HepG2 (cell line): ENCODE measurements at regions not wholly inside any gene's neighbourhood (a gene's known extent, or its start where the extent isn't known, plus 50 kb on each side); places are given as distances from the start of the nearest gene placed in this dataset.

Experiments
- ATAC-seq: fragments of 200-7000 bp; cut with Tn5 transposase; 3 replicates; pipeline ENCODE4 v1.9.1; 2020; ENCODE audit warnings: mild to moderate bottlenecking, moderate library complexity
- BruUV-seq: library from RNA; stranded (reverse); fragments of 400-500 nt; replicated peaks from 2 replicates; lab custom pipeline; 2021; lab: Mats Ljungman, UMichigan
- CTCF ChIA-PET: fragments of 300-600 bp; formaldehyde crosslinking; extraction: SDS; loops from one replicate; lab custom pipeline; 2021; ENCODE audit warnings: low total read pairs, inconsistent platforms, low intra/inter-chr PET ratio; lab: Yijun Ruan, JAX
- POLR2A ChIA-PET: fragments of 350-600 bp; sonication (Branson Sonifier 250); formaldehyde crosslinking; loops from one replicate; lab custom pipeline; 2020; ENCODE audit warnings: antibody characterized with exemption, inconsistent platforms; lab: Yijun Ruan, JAX
- DNase-seq: peaks from one replicate; pipeline ENCODE4 v3.0.0-alpha.2; 2015; ENCODE audit warnings: low spot score
- FAIRE-seq: peaks from 3 replicates; lab custom pipeline; 2011; peaks lifted over from hg19 to GRCh38; lab: Jason Lieb, UNC
- H2AFZ ChIP-seq: one replicate; pipeline ENCODE4 v1.6.1; 2011; ENCODE audit warnings: low read length, inconsistent platforms
- H3K27ac ChIP-seq: fragments of 300-600 bp; 3 replicates; pipeline ENCODE4 v1.8.0; 2011; ENCODE audit warnings: mixed run types, mild to moderate bottlenecking, mixed read lengths, low read length, inconsistent platforms; ENCODE audit not compliant: insufficient read depth; ENCODE audit errors: extremely low read length
- H3K27me3 ChIP-seq, 2 experiments: fragments of 200-600 bp in 1 of 2; 2 replicates in 1 of 2; 3 replicates in 1 of 2; pipeline versions ENCODE4 v1.6.0 to v1.8.0; 2011; ENCODE audit warnings: low read length in 2 of 2, mild to moderate bottlenecking in 2 of 2, moderate library complexity in 2 of 2, inconsistent platforms in 1 of 2; ENCODE audit not compliant: insufficient read depth in 2 of 2, control insufficient read depth in 1 of 2
- H3K36me3 ChIP-seq, 2 experiments: fragments of 200-600 bp in 1 of 2; replicated peaks in 1 of 2; 2 replicates in 1 of 2; 3 replicates in 1 of 2; pipeline versions ENCODE4 v1.5.1 to v1.8.0; 2011; ENCODE audit warnings: low read length in 2 of 2, inconsistent platforms in 1 of 2; ENCODE audit not compliant: insufficient read depth in 2 of 2, control insufficient read depth in 1 of 2
- H3K4me1 ChIP-seq: 2 replicates; pipeline ENCODE4 v1.5.1; 2012; ENCODE audit warnings: low read length, inconsistent platforms; ENCODE audit not compliant: insufficient read depth
- H3K4me2 ChIP-seq: 2 replicates; pipeline ENCODE4 v1.6.0; 2011; ENCODE audit warnings: low read depth, low read length, inconsistent platforms
- H3K4me3 ChIP-seq, 3 experiments: fragments of 200-600 bp in 1 of 3; sonication (generic), shearing (Covaris generic) in 1 of 3; replicated peaks in 1 of 3; 2 replicates each; pipeline ENCODE4 v1.5.1; 2011 to 2016; ENCODE audit warnings: low read length in 3 of 3, inconsistent platforms in 2 of 3, low read depth in 2 of 3, mild to moderate bottlenecking in 2 of 3, control low read depth in 1 of 3, mixed read lengths in 1 of 3; ENCODE audit not compliant: insufficient read depth in 1 of 3
- H3K79me2 ChIP-seq: one replicate; pipeline ENCODE4 v1.6.1; 2011; ENCODE audit warnings: low read length, inconsistent platforms; ENCODE audit not compliant: insufficient read depth
- H3K9ac ChIP-seq: 2 replicates; pipeline ENCODE4 v1.6.0; 2011; ENCODE audit warnings: mild to moderate bottlenecking, low read depth, low read length, inconsistent platforms; ENCODE audit not compliant: insufficient read depth
- H3K9me3 ChIP-seq: 2 replicates; pipeline ENCODE4 v1.5.1; 2012; ENCODE audit warnings: mild to moderate bottlenecking, low read length
- H4K20me1 ChIP-seq: 2 replicates; pipeline ENCODE4 v1.6.0; 2011; ENCODE audit warnings: inconsistent platforms, mild to moderate bottlenecking, low read length, moderate library complexity; ENCODE audit not compliant: insufficient read depth
- JUN ChIP-seq: sonication (generic); formaldehyde crosslinking; IDR thresholded peaks from 2 replicates; pipeline ENCODE4 v1.4.0; 2020; ENCODE audit warnings: mild to moderate bottlenecking, missing genetic modification reagents
- PITX1 ChIP-seq: sonication (generic); formaldehyde crosslinking; IDR thresholded peaks from 2 replicates; pipeline ENCODE4 v1.5.1; 2020; ENCODE audit warnings: mild to moderate bottlenecking, missing genetic modification reagents
- ZMYM3 ChIP-seq: sonication (generic); formaldehyde crosslinking; IDR thresholded peaks from 2 replicates; pipeline ENCODE4 v1.5.1; 2020; ENCODE audit warnings: mild to moderate bottlenecking, missing genetic modification reagents
- ZNF382 ChIP-seq: sonication (generic); formaldehyde crosslinking; IDR thresholded peaks from 2 replicates; pipeline ENCODE4 v1.5.0; 2020; ENCODE audit warnings: missing genetic modification reagents, mild to moderate bottlenecking, borderline replicate concordance
- ZNF652 ChIP-seq: IDR thresholded peaks from 2 replicates; pipeline ENCODE4 v1.6.1; 2016; ENCODE audit warnings: low read depth, borderline replicate concordance
- ZNF850 ChIP-seq: sonication (generic); formaldehyde crosslinking; conservative IDR thresholded peaks from 2 replicates; pipeline ENCODE4 v1.9.0; 2021; ENCODE audit warnings: mild to moderate bottlenecking, missing genetic modification reagents
- ZSCAN12 ChIP-seq: sonication (generic); formaldehyde crosslinking; IDR thresholded peaks from 2 replicates; pipeline ENCODE4 v1.9.0; 2021; ENCODE audit warnings: mild to moderate bottlenecking, missing genetic modification reagents
- ZZZ3 ChIP-seq: sonication (generic); formaldehyde crosslinking; IDR thresholded peaks from 2 replicates; pipeline ENCODE4 v1.4.0; 2020; ENCODE audit warnings: missing genetic modification reagents, mild to moderate bottlenecking, borderline replicate concordance
- in situ Hi-C: cut with HindIII; loops from 2 replicates; pipeline ENCODE4 v1.10.0; 2017; ENCODE audit warnings: low pct_unique_long_range_greater_than_20kb; ENCODE audit not compliant: extremely low pct_ligation_motif_present
- intact Hi-C: fragments of 100-400 bp; cut with micrococcal nuclease; formaldehyde crosslinking; loops from one replicate; pipeline ENCODE4 v1.10.0; 2022; ENCODE audit not compliant: unreplicated experiment
- TF ChIP-seq, protein P1 (sequence below): sonication (generic); formaldehyde crosslinking; IDR thresholded peaks from 2 replicates; pipeline ENCODE4 v1.4.0; 2020; ENCODE audit warnings: missing genetic modification reagents
- TF ChIP-seq, protein P2 (sequence below): sonication (generic); formaldehyde crosslinking; IDR thresholded peaks from 2 replicates; pipeline ENCODE4 v1.8.1; 2023; ENCODE audit warnings: mild to moderate bottlenecking, inconsistent platforms, moderate library complexity, missing genetic modification reagents, borderline replicate concordance
- TF ChIP-seq, protein P3 (sequence below): sonication (generic); formaldehyde crosslinking; IDR thresholded peaks from 2 replicates; pipeline ENCODE4 v1.4.0; 2020; ENCODE audit warnings: mild to moderate bottlenecking, low read depth, missing genetic modification reagents
- TF ChIP-seq, protein P4 (sequence below): sonication (generic); formaldehyde crosslinking; IDR thresholded peaks from 2 replicates; pipeline ENCODE4 v1.4.0; 2020; ENCODE audit warnings: missing genetic modification reagents
- TF ChIP-seq, protein P5 (sequence below): sonication (generic); formaldehyde crosslinking; IDR thresholded peaks from 2 replicates; pipeline ENCODE4 v1.5.0; 2020; ENCODE audit warnings: missing genetic modification reagents, mild to moderate bottlenecking, borderline replicate concordance

DNA sequence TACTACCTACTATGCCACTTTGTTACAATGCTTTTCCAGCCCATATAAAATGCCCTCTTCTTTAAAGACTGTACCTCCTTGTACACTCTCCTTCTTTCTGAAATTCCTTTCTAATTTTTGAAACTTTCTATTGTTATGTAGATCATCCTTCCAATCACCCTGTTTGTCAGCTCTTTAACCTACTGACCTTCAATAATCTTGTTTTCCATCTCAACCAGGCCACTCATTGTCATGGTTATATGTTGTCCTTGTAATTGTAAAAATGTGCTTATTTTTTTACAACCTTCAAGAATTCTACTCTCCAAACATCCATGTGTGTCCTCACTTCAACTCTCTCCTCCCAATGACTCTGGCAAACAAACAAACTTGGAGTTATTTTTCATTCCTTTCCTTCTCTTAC, 1172.6 kb upstream of the CELF2 start (continued):
- TF ChIP-seq, protein P1, sequence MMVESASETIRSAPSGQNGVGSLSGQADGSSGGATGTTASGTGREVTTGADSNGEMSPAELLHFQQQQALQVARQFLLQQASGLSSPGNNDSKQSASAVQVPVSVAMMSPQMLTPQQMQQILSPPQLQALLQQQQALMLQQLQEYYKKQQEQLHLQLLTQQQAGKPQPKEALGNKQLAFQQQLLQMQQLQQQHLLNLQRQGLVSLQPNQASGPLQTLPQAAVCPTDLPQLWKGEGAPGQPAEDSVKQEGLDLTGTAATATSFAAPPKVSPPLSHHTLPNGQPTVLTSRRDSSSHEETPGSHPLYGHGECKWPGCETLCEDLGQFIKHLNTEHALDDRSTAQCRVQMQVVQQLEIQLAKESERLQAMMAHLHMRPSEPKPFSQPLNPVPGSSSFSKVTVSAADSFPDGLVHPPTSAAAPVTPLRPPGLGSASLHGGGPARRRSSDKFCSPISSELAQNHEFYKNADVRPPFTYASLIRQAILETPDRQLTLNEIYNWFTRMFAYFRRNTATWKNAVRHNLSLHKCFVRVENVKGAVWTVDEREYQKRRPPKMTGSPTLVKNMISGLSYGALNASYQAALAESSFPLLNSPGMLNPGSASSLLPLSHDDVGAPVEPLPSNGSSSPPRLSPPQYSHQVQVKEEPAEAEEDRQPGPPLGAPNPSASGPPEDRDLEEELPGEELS (CRISPR knock-in tag) = no peak
- TF ChIP-seq, protein P2, sequence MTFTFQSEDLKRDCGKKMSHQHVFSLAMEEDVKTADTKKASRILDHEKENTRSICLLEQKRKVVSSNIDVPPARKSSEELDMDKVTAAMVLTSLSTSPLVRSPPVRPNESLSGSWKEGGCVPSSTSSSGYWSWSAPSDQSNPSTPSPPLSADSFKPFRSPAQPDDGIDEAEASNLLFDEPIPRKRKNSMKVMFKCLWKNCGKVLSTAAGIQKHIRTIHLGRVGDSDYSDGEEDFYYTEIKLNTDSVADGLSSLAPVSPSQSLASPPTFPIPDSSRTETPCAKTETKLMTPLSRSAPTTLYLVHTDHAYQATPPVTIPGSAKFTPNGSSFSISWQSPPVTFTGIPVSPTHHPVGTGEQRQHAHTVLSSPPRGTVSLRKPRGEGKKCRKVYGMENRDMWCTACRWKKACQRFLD (CRISPR knock-in tag) = no peak
- no peak for TF ChIP-seq ZZZ3 (CRISPR knock-in tag)

DNA sequence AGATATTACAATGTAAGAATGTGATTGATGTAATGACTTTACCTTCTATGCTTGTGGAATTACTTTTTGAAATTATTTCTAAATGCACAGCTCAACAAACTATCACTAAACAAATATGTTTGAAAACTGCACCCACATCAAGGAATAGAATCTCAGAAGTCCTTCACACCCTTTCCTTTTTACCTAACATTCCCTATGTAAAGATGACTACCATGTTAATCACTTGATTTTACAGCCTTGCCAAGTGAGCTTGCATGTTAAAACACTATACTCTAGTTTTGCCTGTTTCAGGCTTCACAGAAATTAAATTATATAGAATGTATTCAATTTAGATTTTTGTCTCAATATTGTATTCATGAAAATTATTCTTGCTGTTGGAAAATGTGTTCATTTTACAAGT, 1169.4 kb upstream of the CELF2 start:
- no peaks in the 10 kb centered on the region for H3K27me3 ChIP-seq
- no peak overlapping the region for H2AFZ ChIP-seq
- intact Hi-C loops (no loop called here), in situ Hi-C loops (no loop called here)
- POLR2A ChIA-PET = no interaction called here
- no peak overlapping the region for H3K4me2 ChIP-seq
- no peaks in the 10 kb centered on the region for H3K36me3 ChIP-seq
- H3K9ac ChIP-seq = no peak overlapping the region
- no peaks in the 10 kb centered on the region for H3K79me2 ChIP-seq
- no peak overlapping the region for H3K27ac ChIP-seq
- no peaks in the 10 kb centered on the region for H4K20me1 ChIP-seq
- no peak overlapping the region for H3K4me3 ChIP-seq
- ATAC-seq (no peak), FAIRE-seq (no peak), DNase-seq (no peak)
- H3K4me1 ChIP-seq = no peaks in the 10 kb centered on the region
- no TSS peak for BruUV-seq
- CTCF ChIA-PET = no interaction called here
- H3K9me3 ChIP-seq = peaks cover 94% of the 10 kb centered on the region
- TF ChIP-seq ZSCAN12 (CRISPR knock-in tag) (no peak), PITX1 (CRISPR knock-in tag) (no peak), ZMYM3 (CRISPR knock-in tag) (no peak), ZNF382 (CRISPR knock-in tag) (no peak), ZNF850 (no peak), ZNF652 (CRISPR knock-in tag) (no peak), JUN (CRISPR knock-in tag) (no peak)
- TF ChIP-seq, protein P3, sequence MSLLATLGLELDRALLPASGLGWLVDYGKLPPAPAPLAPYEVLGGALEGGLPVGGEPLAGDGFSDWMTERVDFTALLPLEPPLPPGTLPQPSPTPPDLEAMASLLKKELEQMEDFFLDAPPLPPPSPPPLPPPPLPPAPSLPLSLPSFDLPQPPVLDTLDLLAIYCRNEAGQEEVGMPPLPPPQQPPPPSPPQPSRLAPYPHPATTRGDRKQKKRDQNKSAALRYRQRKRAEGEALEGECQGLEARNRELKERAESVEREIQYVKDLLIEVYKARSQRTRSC (CRISPR knock-in tag) = no peak
- TF ChIP-seq, protein P4, sequence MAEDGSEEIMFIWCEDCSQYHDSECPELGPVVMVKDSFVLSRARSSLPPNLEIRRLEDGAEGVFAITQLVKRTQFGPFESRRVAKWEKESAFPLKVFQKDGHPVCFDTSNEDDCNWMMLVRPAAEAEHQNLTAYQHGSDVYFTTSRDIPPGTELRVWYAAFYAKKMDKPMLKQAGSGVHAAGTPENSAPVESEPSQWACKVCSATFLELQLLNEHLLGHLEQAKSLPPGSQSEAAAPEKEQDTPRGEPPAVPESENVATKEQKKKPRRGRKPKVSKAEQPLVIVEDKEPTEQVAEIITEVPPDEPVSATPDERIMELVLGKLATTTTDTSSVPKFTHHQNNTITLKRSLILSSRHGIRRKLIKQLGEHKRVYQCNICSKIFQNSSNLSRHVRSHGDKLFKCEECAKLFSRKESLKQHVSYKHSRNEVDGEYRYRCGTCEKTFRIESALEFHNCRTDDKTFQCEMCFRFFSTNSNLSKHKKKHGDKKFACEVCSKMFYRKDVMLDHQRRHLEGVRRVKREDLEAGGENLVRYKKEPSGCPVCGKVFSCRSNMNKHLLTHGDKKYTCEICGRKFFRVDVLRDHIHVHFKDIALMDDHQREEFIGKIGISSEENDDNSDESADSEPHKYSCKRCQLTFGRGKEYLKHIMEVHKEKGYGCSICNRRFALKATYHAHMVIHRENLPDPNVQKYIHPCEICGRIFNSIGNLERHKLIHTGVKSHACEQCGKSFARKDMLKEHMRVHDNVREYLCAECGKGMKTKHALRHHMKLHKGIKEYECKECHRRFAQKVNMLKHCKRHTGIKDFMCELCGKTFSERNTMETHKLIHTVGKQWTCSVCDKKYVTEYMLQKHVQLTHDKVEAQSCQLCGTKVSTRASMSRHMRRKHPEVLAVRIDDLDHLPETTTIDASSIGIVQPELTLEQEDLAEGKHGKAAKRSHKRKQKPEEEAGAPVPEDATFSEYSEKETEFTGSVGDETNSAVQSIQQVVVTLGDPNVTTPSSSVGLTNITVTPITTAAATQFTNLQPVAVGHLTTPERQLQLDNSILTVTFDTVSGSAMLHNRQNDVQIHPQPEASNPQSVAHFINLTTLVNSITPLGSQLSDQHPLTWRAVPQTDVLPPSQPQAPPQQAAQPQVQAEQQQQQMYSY (CRISPR knock-in tag) = no peak
- TF ChIP-seq, protein P5, sequence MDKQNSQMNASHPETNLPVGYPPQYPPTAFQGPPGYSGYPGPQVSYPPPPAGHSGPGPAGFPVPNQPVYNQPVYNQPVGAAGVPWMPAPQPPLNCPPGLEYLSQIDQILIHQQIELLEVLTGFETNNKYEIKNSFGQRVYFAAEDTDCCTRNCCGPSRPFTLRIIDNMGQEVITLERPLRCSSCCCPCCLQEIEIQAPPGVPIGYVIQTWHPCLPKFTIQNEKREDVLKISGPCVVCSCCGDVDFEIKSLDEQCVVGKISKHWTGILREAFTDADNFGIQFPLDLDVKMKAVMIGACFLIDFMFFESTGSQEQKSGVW (CRISPR knock-in tag) = no peak
